ENCODE measurements at regions not wholly inside any gene's neighbourhood (a gene's known extent, or its start where the extent isn't known, plus 50 kb on each side); places are given as distances from the start of the nearest gene placed in this dataset.

DNA sequence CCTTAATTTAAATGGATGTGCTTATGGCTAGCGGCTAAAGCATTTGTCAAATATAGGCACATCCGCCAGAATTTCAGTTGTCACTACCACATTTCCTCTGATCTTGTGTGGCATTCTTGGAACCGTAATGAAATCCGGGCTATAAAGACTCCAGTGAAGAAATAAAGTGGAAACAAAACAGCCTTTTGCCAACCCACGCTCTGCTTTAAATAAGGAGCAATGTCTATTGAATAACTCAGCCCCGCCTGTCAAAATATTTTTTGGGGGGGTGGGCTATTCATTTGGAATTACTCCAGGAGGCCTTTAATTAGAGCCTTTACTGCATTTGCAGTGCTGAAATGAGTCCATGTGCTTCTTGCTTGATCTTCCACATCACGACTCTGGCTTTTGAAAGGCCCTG, 179.6 kb upstream of the RPH3A start:
- TF ChIP-seq CTCF (IDR thresholded peaks at IDR 0.05 in 8 of 11, conservative IDR thresholded peaks at IDR 0.05 in 3 of 11), result no peak
- TF ChIP-seq POLR2A (IDR thresholded peaks at IDR 0.05), result no peak
